ENCODE measurements at regions not wholly inside any gene's neighbourhood (a gene's known extent, or its start where the extent isn't known, plus 50 kb on each side); places are given as distances from the start of the nearest gene placed in this dataset.

GRCh38 chr2:144967961-144968360 is 448.0 kb upstream of the ZEB2 start:
- BruUV-seq (replicated peaks) = no TSS peak
- no peak overlapping the region for H3K9ac ChIP-seq (ENCODE audit: low read length)
- H4K20me1 ChIP-seq (ENCODE audit: low read length) = no peaks in the 10 kb centered on the region
- no peak overlapping the region for H3K4me3 ChIP-seq (ENCODE audit: low read length)
- ChIA-PET POLR2A (ENCODE audit: unreplicated experiment) (no interaction called here), CTCF (no interaction called here)
- H3K27ac ChIP-seq (ENCODE audit: low read length) = no peak overlapping the region
- no peaks in the 10 kb centered on the region for H3K79me2 ChIP-seq (ENCODE audit: low read length)
- ATAC-seq = no peak
- peaks cover 3% of the 10 kb centered on the region; the same call in 1 of the 2 replicates for H3K36me3 ChIP-seq (ENCODE audit: low read depth, low read length)
- intact Hi-C loops (cut with micrococcal nuclease) = no loop called here
- H3K9me3 ChIP-seq (ENCODE audit: low read length) = no peaks in the 10 kb centered on the region; the same call in 1 of the 2 replicates
- H3K4me1 ChIP-seq (ENCODE audit: insufficient read depth, low read length) = no peaks in the 10 kb centered on the region
- no peak overlapping the region for H3K4me2 ChIP-seq (ENCODE audit: low read length)
- no peaks in the 10 kb centered on the region for H3F3A ChIP-seq (ENCODE audit: low read length, unreplicated experiment)
- TF ChIP-seq EZH2phosphoT487 (IDR thresholded peaks at IDR 0.05; ENCODE audit: borderline replicate concordance, low read length) (no peak), EZH2 (IDR thresholded peaks at IDR 0.05; ENCODE audit: low read length, unreplicated experiment) (no peak)
- TF ChIP-seq, protein P1, sequence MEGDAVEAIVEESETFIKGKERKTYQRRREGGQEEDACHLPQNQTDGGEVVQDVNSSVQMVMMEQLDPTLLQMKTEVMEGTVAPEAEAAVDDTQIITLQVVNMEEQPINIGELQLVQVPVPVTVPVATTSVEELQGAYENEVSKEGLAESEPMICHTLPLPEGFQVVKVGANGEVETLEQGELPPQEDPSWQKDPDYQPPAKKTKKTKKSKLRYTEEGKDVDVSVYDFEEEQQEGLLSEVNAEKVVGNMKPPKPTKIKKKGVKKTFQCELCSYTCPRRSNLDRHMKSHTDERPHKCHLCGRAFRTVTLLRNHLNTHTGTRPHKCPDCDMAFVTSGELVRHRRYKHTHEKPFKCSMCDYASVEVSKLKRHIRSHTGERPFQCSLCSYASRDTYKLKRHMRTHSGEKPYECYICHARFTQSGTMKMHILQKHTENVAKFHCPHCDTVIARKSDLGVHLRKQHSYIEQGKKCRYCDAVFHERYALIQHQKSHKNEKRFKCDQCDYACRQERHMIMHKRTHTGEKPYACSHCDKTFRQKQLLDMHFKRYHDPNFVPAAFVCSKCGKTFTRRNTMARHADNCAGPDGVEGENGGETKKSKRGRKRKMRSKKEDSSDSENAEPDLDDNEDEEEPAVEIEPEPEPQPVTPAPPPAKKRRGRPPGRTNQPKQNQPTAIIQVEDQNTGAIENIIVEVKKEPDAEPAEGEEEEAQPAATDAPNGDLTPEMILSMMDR (conservative IDR thresholded peaks at IDR 0.05; ENCODE audit: low read depth, low read length) = no peak
- no peaks in the 10 kb centered on the region for H3K9me2 ChIP-seq (replicated peaks; ENCODE audit: low read length)
- no peak overlapping the region for H2AFZ ChIP-seq (ENCODE audit: low read length)
- no peaks in the 10 kb centered on the region for H3K27me3 ChIP-seq (ENCODE audit: low read length)
- DNase-seq = no peak

- H2AFZ ChIP-seq (ENCODE audit: low read length) = no peak overlapping the region
- BruUV-seq (replicated peaks) = no TSS peak
These were observed 445.3 kb upstream of the ZEB2 start for GRCh38 chr2:144965172-144965571.

GRCh38 chr2:144963031-144963430 is 443.1 kb upstream of the ZEB2 start:
- POLR2A ChIA-PET (ENCODE audit: unreplicated experiment) = no interaction called here
- CTCF ChIA-PET = no interaction called here
- no peak overlapping the region for H2AFZ ChIP-seq (ENCODE audit: low read length)

More at GRCh38 chr2:144965172-144965571, 445.3 kb upstream of the ZEB2 start:
- Histone ChIP-seq H3K4me2 (ENCODE audit: low read length) (no peak overlapping the region), H3K36me3 (ENCODE audit: low read depth, low read length) (peaks cover 3% of the 10 kb centered on the region; the same call in 1 of the 2 replicates), H3K9ac (ENCODE audit: low read length) (no peak overlapping the region), H3K9me3 (ENCODE audit: low read length) (no peaks in the 10 kb centered on the region; the same call in 1 of the 2 replicates), H3K27ac (ENCODE audit: low read length) (no peak overlapping the region), H3K4me3 (ENCODE audit: low read length) (no peak overlapping the region), H3K4me1 (ENCODE audit: insufficient read depth, low read length) (no peaks in the 10 kb centered on the region), H3F3A (ENCODE audit: low read length, unreplicated experiment) (no peaks in the 10 kb centered on the region), H4K20me1 (ENCODE audit: low read length) (no peaks in the 10 kb centered on the region), H3K9me2 (replicated peaks; ENCODE audit: low read length) (no peaks in the 10 kb centered on the region), H3K79me2 (ENCODE audit: low read length) (no peaks in the 10 kb centered on the region), H3K27me3 (ENCODE audit: low read length) (no peaks in the 10 kb centered on the region)
- no peak for DNase-seq
- TF ChIP-seq EZH2 (IDR thresholded peaks at IDR 0.05; ENCODE audit: low read length, unreplicated experiment) (no peak), EZH2phosphoT487 (IDR thresholded peaks at IDR 0.05; ENCODE audit: borderline replicate concordance, low read length) (no peak)
- TF ChIP-seq, protein P1 (conservative IDR thresholded peaks at IDR 0.05; ENCODE audit: low read depth, low read length) = no peak
- no peak for ATAC-seq
- ChIA-PET POLR2A (ENCODE audit: unreplicated experiment) (no interaction called here), CTCF (no interaction called here)
- intact Hi-C loops (cut with micrococcal nuclease) = no loop called here

More at GRCh38 chr2:144963031-144963430, 443.1 kb upstream of the ZEB2 start:
- DNase-seq = no peak
- no peaks in the 10 kb centered on the region; the same call in 1 of the 2 replicates for H3K9me3 ChIP-seq (ENCODE audit: low read length)
- no peak overlapping the region for H3K27ac ChIP-seq (ENCODE audit: low read length)
- no peaks in the 10 kb centered on the region for H3F3A ChIP-seq (ENCODE audit: low read length, unreplicated experiment)
- ATAC-seq = no peak
- H3K4me1 ChIP-seq (ENCODE audit: insufficient read depth, low read length) = peaks cover 10% of the 10 kb centered on the region
- no TSS peak for BruUV-seq (replicated peaks)
- no peak overlapping the region for H3K4me2 ChIP-seq (ENCODE audit: low read length)
- no peaks in the 10 kb centered on the region for H3K27me3 ChIP-seq (ENCODE audit: low read length)
- H3K36me3 ChIP-seq (ENCODE audit: low read depth, low read length) = peaks cover 3% of the 10 kb centered on the region; the same call in 1 of the 2 replicates
- H3K9ac ChIP-seq (ENCODE audit: low read length) = no peak overlapping the region
- TF ChIP-seq, protein P1 (conservative IDR thresholded peaks at IDR 0.05; ENCODE audit: low read depth, low read length) = no peak
- no peak for TF ChIP-seq EZH2 (IDR thresholded peaks at IDR 0.05; ENCODE audit: low read length, unreplicated experiment)
- TF ChIP-seq EZH2phosphoT487 (IDR thresholded peaks at IDR 0.05; ENCODE audit: borderline replicate concordance, low read length) = no peak
- H3K79me2 ChIP-seq (ENCODE audit: low read length) = no peaks in the 10 kb centered on the region
- intact Hi-C loops (cut with micrococcal nuclease) = no loop called here
- no peaks in the 10 kb centered on the region for H4K20me1 ChIP-seq (ENCODE audit: low read length)
- no peak overlapping the region for H3K4me3 ChIP-seq (ENCODE audit: low read length)
- no peaks in the 10 kb centered on the region for H3K9me2 ChIP-seq (replicated peaks; ENCODE audit: low read length)

Data from PC-3 (cell line).